IgD-negative memory B cell (primary cell): ENCODE measurements at regions not wholly inside any gene's neighbourhood (a gene's known extent, or its start where the extent isn't known, plus 50 kb on each side); places are given as distances from the start of the nearest gene placed in this dataset.
"Not testable (repeated sequence)": the region's sequence is repeated elsewhere in the genome, so short reads cannot be mapped to it uniquely, and the experiment has no call there.

Experiments
- H3K27ac Mint-ChIP-seq, 3 donors: one replicate each; pipeline ENCODE4 v1.8.0; 2020 to 2022; ENCODE audit warnings: mild to moderate bottlenecking in 3 of 3, mixed read lengths in 3 of 3, moderate library complexity in 1 of 3
- H3K27me3 Mint-ChIP-seq: one replicate; pipeline ENCODE4 v1.8.0; 2021; ENCODE audit warnings: mixed read lengths
- H3K36me3 Mint-ChIP-seq: one replicate; pipeline ENCODE4 v1.8.0; 2020; ENCODE audit warnings: mild to moderate bottlenecking, mixed read lengths
- H3K4me1 Mint-ChIP-seq, 3 donors: one replicate each; pipeline ENCODE4 v1.8.0; 2020 to 2022; ENCODE audit warnings: mixed read lengths in 3 of 3, mild to moderate bottlenecking in 1 of 3
- H3K4me3 Mint-ChIP-seq, 4 donors: one replicate each; pipeline ENCODE4 v1.8.0; 2020 to 2022; ENCODE audit warnings: mild to moderate bottlenecking in 4 of 4, mixed read lengths in 4 of 4, moderate library complexity in 3 of 4
- H3K9me3 Mint-ChIP-seq, 3 donors: one replicate each; pipeline ENCODE4 v1.8.0; 2020 to 2021; ENCODE audit warnings: mixed read lengths in 3 of 3, mild to moderate bottlenecking in 1 of 3

DNA sequence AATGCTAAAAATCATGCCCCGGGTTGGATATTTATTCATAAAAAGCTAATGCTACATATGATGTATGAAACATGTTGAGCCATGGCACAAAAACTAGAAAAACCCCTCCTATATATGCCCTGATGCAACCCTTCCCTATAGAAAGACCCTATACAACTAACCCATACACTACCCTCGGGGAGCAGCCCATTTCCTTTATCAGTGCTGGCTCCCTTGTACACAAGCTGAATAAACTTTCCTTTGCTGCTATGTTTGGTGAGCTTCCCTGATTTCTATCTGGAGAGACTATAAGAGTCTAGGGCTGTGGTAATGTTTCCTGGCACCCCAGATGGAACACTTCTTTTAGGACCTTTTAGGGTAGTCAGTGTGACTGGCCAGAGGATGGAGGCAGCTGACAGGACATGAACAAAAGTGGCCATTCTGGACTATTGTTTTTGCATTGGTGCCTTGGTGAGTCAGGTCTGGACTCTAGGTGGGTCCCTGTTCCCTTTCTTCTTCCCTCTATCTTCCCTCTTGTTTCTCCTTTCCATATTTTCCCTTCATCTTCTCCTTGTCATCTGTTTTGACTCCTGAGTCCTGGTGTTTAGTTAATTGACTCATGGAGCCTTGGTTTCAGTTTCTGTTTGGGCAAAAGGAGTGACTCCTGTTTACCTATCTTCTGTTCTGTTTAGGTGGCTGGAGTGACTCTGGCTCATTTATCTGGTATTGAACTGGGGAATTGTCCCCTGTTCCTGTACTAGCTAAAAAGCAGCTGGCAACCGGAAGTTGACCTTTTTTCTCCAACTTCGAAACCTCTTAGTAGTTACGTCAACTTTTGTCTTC lies 1321.8 kb upstream of the PCDH9 start:
- Mint-ChIP-seq H3K4me3 (peak overlapping the region in 2 of 4 donors; percentile 49 to 55), H3K27me3 (no peaks in the 10 kb centered on the region), H3K27ac (no peak overlapping the region), H3K9me3 (no peaks in the 10 kb centered on the region), H3K36me3 (no peaks in the 10 kb centered on the region), H3K4me1 (peaks cover 5 to 9% (median 5%) of the 10 kb centered on the region in 3 donors)

GRCh38 chr13:68550330-68550729 lies 1320.2 kb upstream of the PCDH9 start:
- H3K4me3 Mint-ChIP-seq, result no peak overlapping the region
- no peaks in the 10 kb centered on the region for H3K36me3 Mint-ChIP-seq
- no peaks in the 10 kb centered on the region for H3K27me3 Mint-ChIP-seq
- H3K9me3 Mint-ChIP-seq, result no peaks in the 10 kb centered on the region
- peaks cover 5 to 9% (median 5%) of the 10 kb centered on the region in 3 donors for H3K4me1 Mint-ChIP-seq
- no peak overlapping the region for H3K27ac Mint-ChIP-seq

DNA sequence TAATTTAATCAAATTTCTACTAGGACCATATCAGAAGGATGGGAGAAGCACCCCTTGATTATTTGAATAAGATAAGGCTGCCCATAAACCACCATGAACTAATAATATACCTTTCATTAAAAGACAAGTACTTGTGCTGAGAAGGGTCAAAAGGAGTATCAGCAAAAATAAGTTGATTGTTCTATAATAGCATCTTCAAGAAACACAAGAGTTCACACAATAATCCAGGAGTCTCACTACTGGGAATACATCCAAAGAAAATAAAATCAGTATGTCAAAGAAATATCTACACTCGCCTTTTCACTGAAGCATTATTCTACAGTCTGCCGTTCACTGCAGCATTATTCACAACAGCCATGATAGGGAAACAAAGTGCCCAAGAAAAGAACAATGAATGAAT lies 1310.1 kb upstream of the PCDH9 start:
- no peaks in the 10 kb centered on the region for H3K36me3 Mint-ChIP-seq
- H3K9me3 Mint-ChIP-seq, result peaks cover 0 to 2% (median 2%) of the 10 kb centered on the region in 3 donors
- peaks cover 0 to 1% (median 0%) of the 10 kb centered on the region in 3 donors for H3K4me1 Mint-ChIP-seq
- no peak overlapping the region for H3K27ac Mint-ChIP-seq
- H3K27me3 Mint-ChIP-seq, result no peaks in the 10 kb centered on the region
- no peak overlapping the region for H3K4me3 Mint-ChIP-seq

DNA sequence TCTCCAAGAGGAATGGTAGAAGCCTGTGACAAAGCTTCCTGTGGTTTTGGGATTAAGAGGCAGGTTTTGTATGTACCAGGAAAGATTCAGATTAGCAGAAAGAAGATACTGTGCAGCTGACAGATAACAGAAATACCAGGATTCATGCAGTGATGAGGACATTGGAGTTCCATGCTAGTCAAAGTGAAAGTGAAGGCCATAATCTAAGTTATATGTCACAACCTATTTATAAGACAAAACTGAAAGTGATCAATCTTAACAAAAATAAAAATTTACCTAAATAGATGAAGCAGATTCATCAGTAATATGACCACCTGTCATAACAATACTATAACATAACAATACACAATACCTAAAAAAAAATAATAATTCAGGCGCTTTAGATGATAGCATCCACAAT lies 1305.2 kb upstream of the PCDH9 start:
- Mint-ChIP-seq H3K4me3 (no peak overlapping the region), H3K27me3 (no peaks in the 10 kb centered on the region), H3K36me3 (no peaks in the 10 kb centered on the region), H3K27ac (no peak overlapping the region), H3K4me1 (peaks cover 0 to 3% (median 0%) of the 10 kb centered on the region in 3 donors), H3K9me3 (peaks cover 0 to 3% (median 2%) of the 10 kb centered on the region in 3 donors)

DNA sequence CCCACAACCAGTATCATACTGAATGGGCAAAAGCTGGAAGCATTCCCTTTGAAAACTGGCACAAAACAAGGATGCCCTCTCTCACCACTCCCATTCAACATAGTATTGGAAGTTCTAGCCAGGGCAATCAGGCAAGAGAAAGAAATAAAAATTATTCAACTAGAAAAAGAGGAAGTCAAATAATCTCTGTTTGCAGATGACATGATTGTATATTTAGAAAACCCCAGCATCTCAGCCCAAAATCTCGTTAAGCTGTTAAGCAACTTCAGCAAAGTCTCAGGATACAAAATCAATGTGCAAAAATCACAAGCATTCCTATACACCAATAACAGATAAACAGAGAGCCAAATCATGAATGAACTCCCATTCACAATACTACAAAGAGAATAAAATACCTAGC lies 1297.0 kb upstream of the PCDH9 start:
- H3K9me3 Mint-ChIP-seq, result peaks cover 4 to 18% (median 4%) of the 10 kb centered on the region in 3 donors
- H3K4me1 Mint-ChIP-seq, result peaks cover 18 to 30% (median 26%) of the 10 kb centered on the region in 3 donors
- not testable (repeated sequence) for H3K36me3 Mint-ChIP-seq, H3K27me3 Mint-ChIP-seq
- H3K27ac Mint-ChIP-seq, result peak overlapping the region in 2 of 3 donors; percentile 32 to 57
- H3K4me3 Mint-ChIP-seq, result peak overlapping the region in 3 of 4 donors; percentile 21 to 89 (median 73)

DNA sequence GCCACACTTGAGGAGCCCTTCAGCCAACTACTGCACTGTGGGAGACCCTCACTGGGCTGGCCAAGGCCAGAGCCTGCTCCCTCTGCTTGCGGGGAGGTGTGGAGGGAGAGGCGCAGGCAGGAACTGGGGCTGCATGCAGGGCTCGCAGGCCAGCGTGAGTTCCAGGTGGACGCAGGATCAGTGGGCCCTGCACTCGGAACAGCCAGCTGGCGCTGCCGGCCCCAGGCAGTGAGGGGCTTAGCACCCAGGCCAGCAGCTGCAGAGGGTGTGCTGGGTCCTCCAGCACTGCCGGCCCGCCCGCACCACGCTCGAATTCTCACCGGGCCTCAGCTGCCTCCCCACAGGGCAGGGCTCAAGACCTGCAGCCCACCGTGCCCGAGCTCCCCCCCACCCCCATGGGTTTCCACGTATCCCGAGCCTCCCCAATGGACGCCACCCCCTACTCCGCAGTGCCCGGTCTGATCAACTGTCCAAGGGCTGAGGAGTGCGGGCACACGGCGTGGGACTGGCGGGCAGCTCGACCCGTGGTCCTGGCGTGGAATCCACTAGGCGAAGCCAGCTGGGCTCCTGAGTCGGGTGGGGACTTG lies 1293.8 kb upstream of the PCDH9 start:
- no peaks in the 10 kb centered on the region for H3K36me3 Mint-ChIP-seq
- H3K27me3 Mint-ChIP-seq, result no peaks in the 10 kb centered on the region
- H3K9me3 Mint-ChIP-seq, result peaks cover 4 to 18% (median 4%) of the 10 kb centered on the region in 3 donors
- H3K4me3 Mint-ChIP-seq, result no peak overlapping the region
- H3K27ac Mint-ChIP-seq, result no peak overlapping the region
- peaks cover 18 to 30% (median 26%) of the 10 kb centered on the region in 3 donors for H3K4me1 Mint-ChIP-seq

DNA sequence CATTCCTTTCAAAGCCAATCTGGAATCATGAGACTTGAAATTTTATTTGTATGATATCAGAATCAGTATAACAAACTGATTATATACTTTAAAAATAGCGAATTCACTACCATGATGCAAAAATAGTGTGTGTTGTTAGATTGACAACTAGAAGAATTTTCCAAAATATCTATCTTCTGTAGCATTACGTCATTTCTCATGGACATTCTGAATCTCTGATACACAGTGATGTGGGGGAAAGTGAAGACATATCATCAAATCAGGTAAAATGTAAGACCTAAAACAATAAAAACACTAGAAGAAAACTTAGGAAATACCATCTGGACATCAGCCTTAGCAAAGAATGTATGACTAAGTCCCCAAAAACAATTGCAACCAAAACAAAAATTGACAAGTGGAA lies 1292.0 kb upstream of the PCDH9 start:
- no peaks in the 10 kb centered on the region for H3K27me3 Mint-ChIP-seq
- H3K9me3 Mint-ChIP-seq, result peaks cover 4 to 13% (median 4%) of the 10 kb centered on the region in 3 donors
- no peaks in the 10 kb centered on the region for H3K36me3 Mint-ChIP-seq
- H3K4me1 Mint-ChIP-seq, result peaks cover 15 to 21% (median 20%) of the 10 kb centered on the region in 3 donors
- H3K4me3 Mint-ChIP-seq, result no peak overlapping the region
- no peak overlapping the region for H3K27ac Mint-ChIP-seq

DNA sequence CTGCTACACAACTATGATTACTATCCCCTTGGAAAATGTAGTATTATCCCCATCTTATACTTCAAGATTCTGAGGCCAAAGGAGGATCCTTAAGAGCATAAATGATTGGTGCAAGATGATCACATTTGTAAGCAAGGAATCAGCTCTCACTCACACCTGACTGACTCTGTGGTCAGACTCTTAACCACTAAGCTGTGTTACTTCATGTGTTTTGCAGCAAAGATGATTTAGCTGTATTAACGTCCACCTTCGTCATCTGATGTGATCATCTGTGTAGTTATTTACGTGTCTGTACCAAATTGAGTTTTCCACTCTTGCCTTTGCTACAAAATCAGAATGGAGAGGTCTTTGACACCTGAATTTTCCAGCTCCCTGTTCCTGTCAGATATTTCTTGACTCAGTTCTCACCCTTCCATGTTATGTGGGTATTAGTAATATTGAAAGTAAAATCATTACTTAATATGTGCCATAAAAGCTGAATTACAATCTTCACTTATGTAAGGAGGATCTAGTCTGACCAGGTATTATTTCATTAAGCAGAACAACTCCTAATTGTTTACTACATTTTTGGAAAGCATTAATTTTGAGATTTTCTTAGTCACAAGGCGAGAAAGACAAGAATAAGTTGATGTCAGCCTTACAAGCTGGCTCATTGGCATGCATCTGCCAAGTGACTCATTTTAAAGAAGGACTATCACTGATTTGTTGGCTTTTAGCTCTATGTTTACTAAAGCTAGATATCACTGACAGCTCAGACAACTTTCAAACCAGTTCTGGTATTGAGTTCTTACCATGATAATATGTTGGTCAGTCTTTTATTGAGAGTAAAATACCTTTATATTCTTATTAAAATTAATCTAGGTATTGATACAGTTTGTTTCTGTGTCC lies 1279.8 kb upstream of the PCDH9 start:
- Mint-ChIP-seq H3K36me3 (peaks cover 1% of the 10 kb centered on the region), H3K27ac (peak overlapping the region in 1 of 3 donors; percentile 46)

DNA sequence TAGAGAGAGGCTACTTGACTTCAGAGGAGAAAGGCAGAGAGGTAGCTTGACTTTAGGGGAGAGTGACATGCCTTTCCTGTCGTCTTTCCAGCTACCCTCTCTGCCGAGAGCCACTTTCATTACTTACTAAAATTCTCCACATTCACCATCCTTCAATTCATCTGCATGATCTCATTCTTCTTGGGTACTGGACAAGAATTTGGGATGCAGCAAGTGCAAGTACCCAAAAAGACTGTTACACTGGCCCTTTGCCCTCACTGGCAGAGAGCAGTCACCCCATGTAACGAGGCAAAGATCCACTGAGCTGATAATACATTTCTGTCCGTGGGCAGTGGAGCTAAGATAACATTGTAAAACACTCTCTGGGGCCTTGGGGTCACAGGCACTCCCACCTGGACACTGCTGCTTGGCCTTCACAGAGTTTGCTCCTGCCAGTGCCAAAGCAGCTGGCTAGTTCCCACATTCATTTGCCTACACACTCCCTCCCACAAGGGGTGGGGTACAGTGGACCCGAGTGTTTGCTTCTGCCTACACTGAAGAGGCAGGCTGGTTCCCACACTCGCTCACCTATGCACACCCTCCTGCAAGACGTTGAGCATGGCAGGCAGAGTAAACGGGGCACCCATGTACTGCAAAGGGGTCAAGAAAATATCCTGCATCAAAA lies 1276.9 kb upstream of the PCDH9 start:
- peaks cover 8 to 21% (median 9%) of the 10 kb centered on the region in 3 donors for H3K4me1 Mint-ChIP-seq
- H3K36me3 Mint-ChIP-seq, result peaks cover 1% of the 10 kb centered on the region
- H3K27me3 Mint-ChIP-seq, result peaks cover 2% of the 10 kb centered on the region
- H3K4me3 Mint-ChIP-seq, result no peak overlapping the region
- H3K9me3 Mint-ChIP-seq, result no peaks in the 10 kb centered on the region
- H3K27ac Mint-ChIP-seq, result peak overlapping the region in 1 of 3 donors; percentile 25

More for the DNA sequence above, 1279.8 kb upstream of the PCDH9 start:
- H3K4me1 Mint-ChIP-seq, result peaks cover 8 to 21% (median 9%) of the 10 kb centered on the region in 3 donors
- H3K9me3 Mint-ChIP-seq, result peaks cover 0 to 2% (median 0%) of the 10 kb centered on the region in 3 donors
- peaks cover 2% of the 10 kb centered on the region for H3K27me3 Mint-ChIP-seq
- H3K4me3 Mint-ChIP-seq, result peak overlapping the region in 3 of 4 donors; percentile 20 to 53 (median 41)

DNA sequence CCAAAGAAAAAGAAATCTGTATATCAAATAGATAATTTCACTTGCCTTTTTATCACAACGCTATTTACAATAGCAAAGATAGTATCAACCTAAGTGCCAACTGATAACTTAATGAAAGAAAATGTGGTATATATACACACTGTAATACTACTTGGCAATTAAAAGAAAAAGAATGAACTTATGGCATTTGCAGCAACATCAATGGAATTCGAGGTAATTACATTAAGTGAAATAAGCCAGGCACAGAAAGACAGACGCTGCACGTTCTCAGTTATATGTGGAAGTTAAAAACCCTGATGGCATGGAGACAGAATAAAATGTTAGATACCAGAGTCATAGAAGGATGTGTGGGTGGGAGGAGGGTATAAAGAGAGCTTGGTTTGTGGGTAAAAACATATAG lies 1260.5 kb upstream of the PCDH9 start:
- Mint-ChIP-seq H3K36me3 (peaks cover 1% of the 10 kb centered on the region), H3K27ac (no peak overlapping the region), H3K4me1 (peaks cover 0 to 1% (median 0%) of the 10 kb centered on the region in 3 donors), H3K27me3 (no peaks in the 10 kb centered on the region), H3K4me3 (no peak overlapping the region), H3K9me3 (peaks cover 0 to 1% (median 0%) of the 10 kb centered on the region in 3 donors)

- Mint-ChIP-seq H3K27me3 (no peaks in the 10 kb centered on the region), H3K36me3 (no peaks in the 10 kb centered on the region), H3K27ac (no peak overlapping the region), H3K4me3 (no peak overlapping the region), H3K4me1 (no peaks in the 10 kb centered on the region), H3K9me3 (no peaks in the 10 kb centered on the region)
Observed at GRCh38 chr13:68481130-68481529, 1251.0 kb upstream of the PCDH9 start.

- H3K9me3 Mint-ChIP-seq, result peaks cover 0 to 2% (median 0%) of the 10 kb centered on the region in 3 donors
- H3K4me3 Mint-ChIP-seq, result no peak overlapping the region
- peaks cover 2% of the 10 kb centered on the region for H3K36me3 Mint-ChIP-seq
- H3K4me1 Mint-ChIP-seq, result no peaks in the 10 kb centered on the region
- H3K27me3 Mint-ChIP-seq, result no peaks in the 10 kb centered on the region
- H3K27ac Mint-ChIP-seq, result no peak overlapping the region
Observed at GRCh38 chr13:68473834-68474326, 1243.7 kb upstream of the PCDH9 start.

- peaks cover 3% of the 10 kb centered on the region for H3K36me3 Mint-ChIP-seq
- H3K27me3 Mint-ChIP-seq, result no peaks in the 10 kb centered on the region
- no peak overlapping the region for H3K27ac Mint-ChIP-seq
- H3K4me3 Mint-ChIP-seq, result no peak overlapping the region
- H3K9me3 Mint-ChIP-seq, result peaks cover 0 to 4% (median 0%) of the 10 kb centered on the region in 3 donors
- no peaks in the 10 kb centered on the region for H3K4me1 Mint-ChIP-seq
Observed at GRCh38 chr13:68467160-68467559, 1237.0 kb upstream of the PCDH9 start.

GRCh38 chr13:68440874-68441273 lies 1210.7 kb upstream of the PCDH9 start:
- Mint-ChIP-seq H3K36me3 (peaks cover 2% of the 10 kb centered on the region), H3K27ac (no peak overlapping the region), H3K4me3 (no peak overlapping the region), H3K9me3 (no peaks in the 10 kb centered on the region), H3K4me1 (no peaks in the 10 kb centered on the region), H3K27me3 (no peaks in the 10 kb centered on the region)
